ENCODE measurements at regions not wholly inside any gene's neighbourhood (a gene's known extent, or its start where the extent isn't known, plus 50 kb on each side); places are given as distances from the start of the nearest gene placed in this dataset.

- TF ChIP-seq EP300 (IDR thresholded peaks at IDR 0.05; ENCODE audit: borderline replicate concordance) (no peak), EGR1 (IDR thresholded peaks at IDR 0.05) (no peak)
These were observed 668.1 kb upstream of the EDIL3 start for GRCh38 chr5:85052826-85053225.
